Stomach (tissue), 4 donors: ENCODE measurements at regions not wholly inside any gene's neighbourhood (a gene's known extent, or its start where the extent isn't known, plus 50 kb on each side); places are given as distances from the start of the nearest gene placed in this dataset.

ENCODE experiments used
- POLR2A ChIP-seq, 4 donors: fragments of 450-650 bp; IDR thresholded peaks; one replicate each; pipeline ENCODE4 v1.6.1; 2016; ENCODE audit warnings: antibody characterized with exemption in 4 of 4, control low read depth in 2 of 4, mild to moderate bottlenecking in 1 of 4, moderate library complexity in 1 of 4
- TF ChIP-seq, protein P1 (sequence below), 7 experiments: fragments of 450-650 bp in 4 of 7; fragments of 200-600 bp in 3 of 7; sonication (generic) in 3 of 7; IDR thresholded peaks; one replicate each; pipeline ENCODE4 v1.5.1; 2016 to 2019; ENCODE audit warnings: antibody characterized with exemption in 7 of 7, control low read depth in 2 of 7, mild to moderate bottlenecking in 1 of 7

GRCh38 chr2:242012956-242013764 is 143.6 kb downstream of the RTP5 start:
- no peak for TF ChIP-seq POLR2A (IDR thresholded peaks at IDR 0.05)
- TF ChIP-seq, protein P1, sequence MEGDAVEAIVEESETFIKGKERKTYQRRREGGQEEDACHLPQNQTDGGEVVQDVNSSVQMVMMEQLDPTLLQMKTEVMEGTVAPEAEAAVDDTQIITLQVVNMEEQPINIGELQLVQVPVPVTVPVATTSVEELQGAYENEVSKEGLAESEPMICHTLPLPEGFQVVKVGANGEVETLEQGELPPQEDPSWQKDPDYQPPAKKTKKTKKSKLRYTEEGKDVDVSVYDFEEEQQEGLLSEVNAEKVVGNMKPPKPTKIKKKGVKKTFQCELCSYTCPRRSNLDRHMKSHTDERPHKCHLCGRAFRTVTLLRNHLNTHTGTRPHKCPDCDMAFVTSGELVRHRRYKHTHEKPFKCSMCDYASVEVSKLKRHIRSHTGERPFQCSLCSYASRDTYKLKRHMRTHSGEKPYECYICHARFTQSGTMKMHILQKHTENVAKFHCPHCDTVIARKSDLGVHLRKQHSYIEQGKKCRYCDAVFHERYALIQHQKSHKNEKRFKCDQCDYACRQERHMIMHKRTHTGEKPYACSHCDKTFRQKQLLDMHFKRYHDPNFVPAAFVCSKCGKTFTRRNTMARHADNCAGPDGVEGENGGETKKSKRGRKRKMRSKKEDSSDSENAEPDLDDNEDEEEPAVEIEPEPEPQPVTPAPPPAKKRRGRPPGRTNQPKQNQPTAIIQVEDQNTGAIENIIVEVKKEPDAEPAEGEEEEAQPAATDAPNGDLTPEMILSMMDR (IDR thresholded peaks at IDR 0.05): no peak
